GM13977 (cell line): ENCODE measurements at regions not wholly inside any gene's neighbourhood (a gene's known extent, or its start where the extent isn't known, plus 50 kb on each side); places are given as distances from the start of the nearest gene placed in this dataset.

Experiments used
- DNase-seq: peaks from one replicate; pipeline ENCODE4 v3.0.0; 2012; ENCODE audit warnings: low spot score
- CTCF ChIP-seq: IDR thresholded peaks from 2 replicates; pipeline ENCODE4 v1.5.1; 2012; ENCODE audit warnings: mild to moderate bottlenecking, control low read depth; ENCODE audit not compliant: insufficient read depth; ENCODE audit errors: extremely low read depth, missing control alignments
- in situ Hi-C: fragments of 300-500 bp; cut with MboI; formaldehyde crosslinking; loops from one replicate; pipeline ENCODE4 v1.12.0; 2022; ENCODE audit warnings: low sequenced_read_pairs, low pct_unique_long_range_greater_than_20kb, mixed read lengths, inconsistent platforms; ENCODE audit not compliant: unreplicated experiment

GRCh38 chr4:111838406-111838930, 306.8 kb upstream of the FAM241A start:
- DNase-seq: no peak

GRCh38 chr4:111839141-111839540, 306.1 kb upstream of the FAM241A start:
- TF ChIP-seq CTCF: no peak
- in situ Hi-C loops: loop anchor here (25.0 kb wide), 1 partner anchor 202 kb away; no protein-coding TSS in a partner anchor
- DNase-seq: no peak

More at GRCh38 chr4:111838406-111838930, 306.8 kb upstream of the FAM241A start:
- in situ Hi-C loops: loop anchor here (25.0 kb wide), 1 partner anchor 201 kb away; no protein-coding TSS in a partner anchor
- no peak for TF ChIP-seq CTCF

GRCh38 chr4:111842336-111842735, 302.9 kb upstream of the FAM241A start:
- in situ Hi-C loops: loop anchor here (25.0 kb wide), 1 partner anchor 205 kb away; no protein-coding TSS in a partner anchor
- TF ChIP-seq CTCF: no peak
- DNase-seq: no peak

GRCh38 chr4:111847296-111848008, 297.8 kb upstream of the FAM241A start:
- in situ Hi-C loops: loop anchor here (25.0 kb wide), 1 partner anchor 210 kb away; no protein-coding TSS in a partner anchor
- no peak for TF ChIP-seq CTCF
- DNase-seq: no peak

GRCh38 chr4:111849746-111850284, 295.4 kb upstream of the FAM241A start:
- no peak for TF ChIP-seq CTCF
- in situ Hi-C loops: loop anchor here (25.0 kb wide), 1 partner anchor 213 kb away; no protein-coding TSS in a partner anchor
- no peak for DNase-seq

- DNase-seq: peak; percentile 4
- peak; percentile 73 for TF ChIP-seq CTCF
- in situ Hi-C loops: no loop called here
These were observed 290.7 kb upstream of the FAM241A start for GRCh38 chr4:111854494-111855087.
